ENCODE measurements at regions not wholly inside any gene's neighbourhood (a gene's known extent, or its start where the extent isn't known, plus 50 kb on each side); places are given as distances from the start of the nearest gene placed in this dataset.

DNA sequence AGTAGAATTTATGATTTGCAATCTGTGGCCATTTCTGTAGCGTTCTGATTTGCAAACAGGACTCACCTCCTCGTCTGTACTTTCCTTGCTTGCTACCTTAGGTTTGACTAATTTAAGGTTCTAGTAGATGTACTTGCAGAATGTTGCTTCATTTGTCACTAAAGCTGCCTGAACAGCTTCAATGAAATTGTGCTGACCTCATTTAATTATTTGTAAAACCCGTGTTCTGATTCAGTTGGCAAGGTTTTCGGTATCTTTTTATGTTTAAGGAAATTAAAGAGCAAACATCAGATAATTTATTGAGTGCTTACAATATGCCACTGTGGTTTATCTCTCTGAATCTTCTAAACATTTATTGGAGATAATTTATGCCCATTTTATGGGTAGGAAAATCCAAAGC is 284.9 kb upstream of the EEF2KMT start:
- no peak for TF ChIP-seq EZH2phosphoT487 (IDR thresholded peaks at IDR 0.05; ENCODE audit: insufficient read depth, low read depth)
- no peak for TF ChIP-seq EZH2 (IDR thresholded peaks at IDR 0.05; ENCODE audit: insufficient read depth, poor library complexity, severe bottlenecking)

Data from GM23248 (cell line).